ENCODE measurements at regions not wholly inside any gene's neighbourhood (a gene's known extent, or its start where the extent isn't known, plus 50 kb on each side); places are given as distances from the start of the nearest gene placed in this dataset.

- Histone ChIP-seq H3K9me1 (replicated peaks; ENCODE audit: control insufficient read depth, extremely low read depth, insufficient read depth, low read length) (no peaks in the 10 kb centered on the region), H3K4me3 (replicated peaks in 1 of 3; ENCODE audit: insufficient read depth in 1 of 3, low read depth in 1 of 3, low read length in 3 of 3) (no peak overlapping the region), H3K9me3 (replicated peaks; ENCODE audit: control insufficient read depth, insufficient read depth, low read length) (no peaks in the 10 kb centered on the region), H3K36me3 (ENCODE audit: control insufficient read depth in 2 of 2, extremely low read depth in 1 of 2, insufficient read depth in 2 of 2, low read length in 2 of 2) (no peaks in the 10 kb centered on the region), H3K9ac (replicated peaks; ENCODE audit: extremely low read depth, insufficient read depth, low read length) (no peak overlapping the region), H4K20me1 (replicated peaks; ENCODE audit: control insufficient read depth, extremely low read depth, insufficient read depth, low read length) (no peaks in the 10 kb centered on the region), H3K4me1 (ENCODE audit: control insufficient read depth, extremely low read depth, insufficient read depth, low read length) (no peaks in the 10 kb centered on the region), H3K27ac (ENCODE audit: insufficient read depth, low read depth, low read length) (no peak overlapping the region), H3K27me3 (ENCODE audit: control insufficient read depth in 2 of 2, insufficient read depth in 2 of 2, low read length in 2 of 2) (no peaks in the 10 kb centered on the region), H3K4me2 (ENCODE audit: insufficient read depth, low read length) (no peak overlapping the region), H2AFZ (ENCODE audit: low read depth, low read length) (no peak overlapping the region), H3K79me2 (ENCODE audit: control insufficient read depth, insufficient read depth, low read length) (no peaks in the 10 kb centered on the region)
- dilution Hi-C loops (cut with MboI; ENCODE audit: extremely low pct_ligation_motif_present, low sequenced_read_pairs) (no loop called here), intact Hi-C loops (cut with micrococcal nuclease) (no loop called here)
- DNase-seq (ENCODE audit: low read depth, low spot score) (no peak), FAIRE-seq (no peak)
- TF ChIP-seq FOS (IDR thresholded peaks at IDR 0.05; ENCODE audit: borderline replicate concordance, insufficient read depth, low read length), result no peak
- TF ChIP-seq CTCF (IDR thresholded peaks at IDR 0.05; ENCODE audit: extremely low read depth in 1 of 2, insufficient read depth in 1 of 2, low read depth in 1 of 2, low read length in 2 of 2), result no peak
- no peak for TF ChIP-seq POLR2A (IDR thresholded peaks at IDR 0.05; ENCODE audit: low read depth, low read length)
- TF ChIP-seq POLR2AphosphoS5 (IDR thresholded peaks at IDR 0.05; ENCODE audit: insufficient read depth, low read depth, low read length), result no peak
- no peak for TF ChIP-seq GATA2 (IDR thresholded peaks at IDR 0.05; ENCODE audit: insufficient read depth, insufficient read length, low read depth, low read length)
- TF ChIP-seq MYC (IDR thresholded peaks at IDR 0.05; ENCODE audit: low read depth, low read length), result no peak
- no peak for TF ChIP-seq MAX (IDR thresholded peaks at IDR 0.05; ENCODE audit: insufficient read depth, insufficient read length)
- TF ChIP-seq EZH2 (IDR thresholded peaks at IDR 0.05; ENCODE audit: borderline replicate concordance, low read depth, low read length, severe bottlenecking), result no peak
- TF ChIP-seq JUN (IDR thresholded peaks at IDR 0.05; ENCODE audit: borderline replicate concordance, insufficient read depth, insufficient read length, low read depth), result no peak
- POLR2A ChIA-PET, result no interaction called here
- CTCF ChIA-PET, result no interaction called here
- no TSS peak for BruUV-seq (replicated peaks)
Measured at GRCh38 chr3:8353364-8353763, 148.3 kb upstream of the LMCD1 start.

Data from endothelial cell of umbilical vein (primary cell).